Ovary (tissue), 3 donors: ENCODE measurements at regions not wholly inside any gene's neighbourhood (a gene's known extent, or its start where the extent isn't known, plus 50 kb on each side); places are given as distances from the start of the nearest gene placed in this dataset.

Experiments
- CTCF ChIP-seq, 3 donors: fragments of 450-650 bp in 2 of 3; fragments of 200-600 bp in 1 of 3; IDR thresholded peaks; one replicate each; pipeline versions ENCODE4 v1.5.1 to v1.8.0; 2016 to 2022; ENCODE audit warnings: antibody characterized with exemption in 3 of 3, mild to moderate bottlenecking in 1 of 3
- EP300 ChIP-seq: sonication (generic); formaldehyde crosslinking; IDR thresholded peaks from one replicate; pipeline ENCODE4 v1.6.1; 2017; ENCODE audit warnings: antibody characterized with exemption
- POLR2A ChIP-seq: fragments of 450-650 bp; IDR thresholded peaks from one replicate; pipeline ENCODE4 v1.6.1; 2017; ENCODE audit warnings: antibody characterized with exemption, mild to moderate bottlenecking, moderate library complexity
- donor health status: DM: no; HTN: no; CAD: no.

GRCh38 chr3:153783741-153784480, 337.3 kb upstream of the ARHGEF26 start:
- TF ChIP-seq CTCF (IDR thresholded peaks at IDR 0.05) (no peak), POLR2A (no peak), EP300 (no peak)
